IMR-90 (cell line): ENCODE measurements at regions not wholly inside any gene's neighbourhood (a gene's known extent, or its start where the extent isn't known, plus 50 kb on each side); places are given as distances from the start of the nearest gene placed in this dataset.

Source experiments
- ATAC-seq: fragments of 200-7000 bp; cut with Tn5 transposase; 2 replicates; pipeline ENCODE4 v1.9.1; 2020; ENCODE audit warnings: low read depth, mild to moderate bottlenecking, moderate library complexity
- BruUV-seq: library from RNA; stranded (reverse); fragments of 400-500 nt; replicated peaks from 2 replicates; lab custom pipeline; 2021; lab: Mats Ljungman, UMichigan
- CTCF ChIA-PET: fragments of 300-600 bp; formaldehyde crosslinking; extraction: SDS; loops from one replicate; lab custom pipeline; 2021; ENCODE audit warnings: antibody characterized with exemption; lab: Yijun Ruan, JAX
- POLR2A ChIA-PET: fragments of 300-600 bp; sonication (Branson Sonifier 250); formaldehyde crosslinking; loops from one replicate; lab custom pipeline; 2022; ENCODE audit warnings: antibody characterized with exemption; ENCODE audit not compliant: unreplicated experiment; lab: Charles Lee
- DNase-seq: peaks from one replicate; pipeline ENCODE4 v3.0.0; 2013
- H2AFZ ChIP-seq: replicated peaks from 2 replicates; pipeline ENCODE3; 2013; ENCODE audit warnings: low read length, mild to moderate bottlenecking; ENCODE audit not compliant: poor library complexity
- H2AK5ac ChIP-seq: 2 replicates; pipeline ENCODE4 v1.6.1; 2013; ENCODE audit warnings: low read depth, low read length, inconsistent platforms
- H2AK9ac ChIP-seq: replicated peaks from 2 replicates; pipeline ENCODE3; 2013; ENCODE audit warnings: mild to moderate bottlenecking, low read depth, low read length, moderate library complexity; ENCODE audit not compliant: poor library complexity
- H2BK120ac ChIP-seq: 2 replicates; pipeline ENCODE4 v1.6.1; 2013; ENCODE audit warnings: low read depth, low read length, inconsistent platforms
- H2BK15ac ChIP-seq: 3 replicates; pipeline ENCODE4 v1.6.1; 2013; ENCODE audit warnings: low read depth, low read length, inconsistent platforms
- H2BK20ac ChIP-seq: 2 replicates; pipeline ENCODE4 v1.6.1; 2013; ENCODE audit warnings: low read depth, mild to moderate bottlenecking, inconsistent platforms, low read length, moderate library complexity
- H2BK5ac ChIP-seq: 2 replicates; pipeline ENCODE4 v1.6.1; 2013; ENCODE audit warnings: mild to moderate bottlenecking, low read depth, low read length, inconsistent platforms; ENCODE audit not compliant: poor library complexity, severe bottlenecking
- H3K14ac ChIP-seq: replicated peaks from 2 replicates; pipeline ENCODE4 v1.6.1; 2013; ENCODE audit warnings: low read depth, low read length, inconsistent platforms
- H3K18ac ChIP-seq: 2 replicates; pipeline ENCODE4 v1.6.1; 2013; ENCODE audit warnings: low read depth, low read length, control low read depth
- H3K23ac ChIP-seq: 2 replicates; pipeline ENCODE4 v1.6.1; 2013; ENCODE audit warnings: low read depth, low read length, inconsistent platforms
- H3K27ac ChIP-seq: 2 replicates; pipeline ENCODE4 v1.5.1; 2013; ENCODE audit warnings: mild to moderate bottlenecking, control low read depth, low read length; ENCODE audit not compliant: insufficient read depth
- H3K27me3 ChIP-seq: 2 replicates; pipeline ENCODE4 v1.6.1; 2013; ENCODE audit warnings: low read length; ENCODE audit not compliant: control insufficient read depth, insufficient read depth
- H3K36me3 ChIP-seq: 2 replicates; pipeline ENCODE4 v1.6.1; 2013; ENCODE audit warnings: low read length, mixed read lengths; ENCODE audit not compliant: control insufficient read depth, insufficient read depth
- H3K4ac ChIP-seq: 2 replicates; pipeline ENCODE4 v1.6.1; 2013; ENCODE audit warnings: low read depth, low read length, inconsistent platforms
- H3K4me1 ChIP-seq: 2 replicates; pipeline ENCODE4 v1.6.1; 2013; ENCODE audit warnings: low read length, mixed read lengths; ENCODE audit not compliant: control insufficient read depth, insufficient read depth
- H3K4me2 ChIP-seq: 2 replicates; pipeline ENCODE4 v1.6.1; 2013; ENCODE audit warnings: low read depth, mild to moderate bottlenecking, control low read depth, low read length, moderate library complexity
- H3K4me3 ChIP-seq: 2 replicates; pipeline ENCODE4 v1.5.1; 2013; ENCODE audit warnings: low read depth, mild to moderate bottlenecking, control low read depth, low read length, moderate library complexity; ENCODE audit not compliant: insufficient read depth
- H3K56ac ChIP-seq: 2 replicates; pipeline ENCODE4 v1.6.1; 2013; ENCODE audit warnings: low read length, inconsistent platforms; ENCODE audit not compliant: insufficient read depth; ENCODE audit errors: extremely low read depth
- H3K79me1 ChIP-seq, 2 experiments: 2 replicates each; pipeline ENCODE4 v1.6.1; 2013; ENCODE audit warnings: low read length in 2 of 2, inconsistent platforms in 1 of 2, low read depth in 1 of 2
- H3K9ac ChIP-seq: 2 replicates; pipeline ENCODE4 v1.6.1; 2013; ENCODE audit warnings: low read depth, low read length, control low read depth
- H3K9me1 ChIP-seq: 2 replicates; pipeline ENCODE4 v1.6.1; 2013; ENCODE audit warnings: low read length, inconsistent platforms; ENCODE audit not compliant: insufficient read depth
- H3K9me3 ChIP-seq: 2 replicates; pipeline ENCODE4 v1.6.1; 2013; ENCODE audit warnings: low read length; ENCODE audit not compliant: control insufficient read depth, insufficient read depth
- H4K20me1 ChIP-seq: 2 replicates; pipeline ENCODE4 v1.6.1; 2013; ENCODE audit warnings: low read length, inconsistent platforms; ENCODE audit not compliant: insufficient read depth
- H4K5ac ChIP-seq: 2 replicates; pipeline ENCODE4 v1.6.1; 2013; ENCODE audit warnings: mild to moderate bottlenecking, low read depth, low read length, control low read depth
- H4K8ac ChIP-seq, 2 experiments: 2 replicates each; pipeline ENCODE4 v1.6.1; 2013; ENCODE audit warnings: low read depth in 2 of 2, low read length in 2 of 2, control low read depth in 1 of 2, inconsistent platforms in 1 of 2
- H4K91ac ChIP-seq: 2 replicates; pipeline ENCODE4 v1.6.1; 2013; ENCODE audit warnings: low read depth, low read length, inconsistent platforms; ENCODE audit not compliant: insufficient read depth
- BHLHE40 ChIP-seq: fragments of 150-350 bp; IDR thresholded peaks from 2 replicates; pipeline ENCODE4 v1.6.1; 2016; ENCODE audit warnings: mild to moderate bottlenecking, low read depth, low read length
- CHD1 ChIP-seq: IDR thresholded peaks from 2 replicates; pipeline ENCODE4 v1.6.1; 2012; ENCODE audit warnings: low read depth, low read length, improper control_type of control experiment
- ELK1 ChIP-seq: fragments of 150-350 bp; IDR thresholded peaks from 2 replicates; pipeline ENCODE4 v1.6.1; 2016; ENCODE audit warnings: low read depth, mild to moderate bottlenecking, low read length, moderate library complexity, borderline replicate concordance
- FOS ChIP-seq: fragments of 150-350 bp; IDR thresholded peaks from 2 replicates; pipeline ENCODE4 v1.6.1; 2016; ENCODE audit warnings: low read depth, low read length
- MAFK ChIP-seq: IDR thresholded peaks from 2 replicates; pipeline ENCODE4 v1.6.1; 2012; ENCODE audit warnings: low read depth, low read length, improper control_type of control experiment
- MAZ ChIP-seq: IDR thresholded peaks from 2 replicates; pipeline ENCODE4 v1.6.1; 2012; ENCODE audit warnings: low read depth, mild to moderate bottlenecking, low read length, improper control_type of control experiment, moderate library complexity, borderline replicate concordance
- MXI1 ChIP-seq: IDR thresholded peaks from 2 replicates; pipeline ENCODE4 v1.6.1; 2012; ENCODE audit warnings: low read depth, mild to moderate bottlenecking, low read length, moderate library complexity, borderline replicate concordance
- NFE2L2 ChIP-seq: fragments of 150-350 bp; IDR thresholded peaks from 2 replicates; pipeline ENCODE4 v1.6.1; 2016; ENCODE audit warnings: low read depth, mild to moderate bottlenecking, low read length
- POLR2A ChIP-seq: IDR thresholded peaks from 2 replicates; pipeline ENCODE4 v1.6.1; 2012; ENCODE audit warnings: mild to moderate bottlenecking, low read depth, low read length
- RAD21 ChIP-seq: IDR thresholded peaks from 2 replicates; pipeline ENCODE4 v1.6.1; 2012; ENCODE audit warnings: low read length, improper control_type of control experiment
- RCOR1 ChIP-seq: IDR thresholded peaks from 2 replicates; pipeline ENCODE4 v1.6.1; 2012; ENCODE audit warnings: mild to moderate bottlenecking, low read length, improper control_type of control experiment; ENCODE audit not compliant: insufficient replicate concordance
- RFX5 ChIP-seq: IDR thresholded peaks from 2 replicates; pipeline ENCODE4 v1.8.0; 2012; ENCODE audit warnings: low read depth, mild to moderate bottlenecking, low read length, moderate library complexity
- SMC3 ChIP-seq: fragments of 150-350 bp; IDR thresholded peaks from 2 replicates; pipeline ENCODE4 v1.6.1; 2016; ENCODE audit warnings: low read depth, mild to moderate bottlenecking, antibody characterized with exemption, low read length, moderate library complexity
- USF2 ChIP-seq: fragments of 150-350 bp; IDR thresholded peaks from 2 replicates; pipeline ENCODE4 v1.6.1; 2017; ENCODE audit warnings: mild to moderate bottlenecking, antibody characterized with exemption, low read length, low read depth
- WGBS, 2 experiments: methylation state at CpG; one replicate each; pipeline versions ENCODE4 v1.1.5 to v1.1.7; 2013; ENCODE audit warnings: missing lambda C conversion rate in 2 of 2; ENCODE audit not compliant: insufficient read length in 1 of 2; ENCODE audit errors: extremely low coverage in 2 of 2; 5-methylcytosine and 5-hydroxymethylcytosine counted together
- dilution Hi-C: fragments of 300-500 bp; cut with HindIII; formaldehyde crosslinking; loops from one replicate; pipeline ENCODE4 v1.14.3; 2018; ENCODE audit warnings: low sequenced_read_pairs; ENCODE audit not compliant: unreplicated experiment
- in situ Hi-C: fragments of 300-500 bp; cut with MboI; formaldehyde crosslinking; loops from 3 replicates; pipeline ENCODE4 v1.14.3; 2019; ENCODE audit warnings: low sequenced_read_pairs, inconsistent platforms, mixed read lengths
- intact Hi-C: fragments of 100-400 bp; cut with micrococcal nuclease; formaldehyde crosslinking; loops from 2 replicates; pipeline ENCODE4 v1.10.0; 2022
- TF ChIP-seq, protein P1 (sequence below): conservative IDR thresholded peaks from 2 replicates; pipeline ENCODE4 v1.5.1; 2012; ENCODE audit warnings: mild to moderate bottlenecking, low read depth, low read length, improper control_type of control experiment

DNA sequence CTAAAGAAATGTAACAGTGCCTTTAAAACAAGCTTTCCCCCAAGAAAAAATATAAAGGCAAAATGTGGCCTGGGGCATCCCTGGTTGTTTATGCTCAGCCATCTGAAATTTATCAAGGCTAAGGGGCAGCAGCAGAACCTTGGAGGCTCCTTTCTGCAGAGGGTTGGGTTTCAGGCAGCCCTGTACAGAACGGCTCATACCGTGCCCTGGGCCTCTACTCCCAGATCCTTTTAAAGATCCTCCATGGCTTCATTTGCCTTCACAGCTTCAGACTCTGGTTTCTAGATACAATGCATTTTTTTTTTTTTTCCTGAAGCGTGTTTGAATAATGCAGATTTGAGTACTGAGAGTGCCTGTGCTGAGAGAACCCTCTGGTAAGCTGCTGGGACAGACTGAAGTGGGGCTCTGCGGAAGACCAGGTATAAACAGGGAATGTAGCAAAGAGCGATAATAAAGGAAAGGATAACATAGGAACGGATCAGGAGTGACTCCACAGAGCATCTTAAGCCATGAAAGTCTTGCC is 172.7 kb downstream of the DIRAS2 start:
- dilution Hi-C loops = no loop called here
- H3K36me3 ChIP-seq = no peaks in the 10 kb centered on the region
- in situ Hi-C loops = no loop called here
- BruUV-seq = no TSS peak
- no peak overlapping the region for H3K14ac ChIP-seq
- H2BK5ac ChIP-seq = no peak overlapping the region
- ChIA-PET CTCF (interaction anchor here (0.6 kb wide), 1 partner anchor 34 kb away, joined by 3 read pairs; no protein-coding TSS in a partner anchor), POLR2A (interaction anchor here (0.6 kb wide), 1 partner anchor 32 kb away, joined by 4 read pairs; no protein-coding TSS in a partner anchor)
- no peak overlapping the region for H4K8ac ChIP-seq
- no peaks in the 10 kb centered on the region for H3K9me1 ChIP-seq
- intact Hi-C loops = no loop called here
- no peak overlapping the region for H2AFZ ChIP-seq
- no peak overlapping the region for H2AK9ac ChIP-seq
- H3K27ac ChIP-seq = no peak overlapping the region
- no peak for DNase-seq
- H3K18ac ChIP-seq = no peak overlapping the region
- no peaks in the 10 kb centered on the region for H3K79me1 ChIP-seq
- H3K27me3 ChIP-seq = no peaks in the 10 kb centered on the region
- H3K4me1 ChIP-seq = no peaks in the 10 kb centered on the region
- no peak overlapping the region for H4K5ac ChIP-seq
- no CpG with 5 or more reads among the region's 6 CpGs for WGBS, 2 experiments
- no peak for ATAC-seq
- no peak overlapping the region for H4K91ac ChIP-seq
- H3K4ac ChIP-seq = no peak overlapping the region
- H3K4me2 ChIP-seq = no peak overlapping the region
- H2BK15ac ChIP-seq = no peak overlapping the region
- no peak overlapping the region for H3K23ac ChIP-seq
- TF ChIP-seq POLR2A (no peak), USF2 (no peak), MAFK (no peak), RAD21 (no peak), FOS (no peak), RFX5 (no peak), RCOR1 (no peak), CHD1 (no peak), MAZ (no peak), BHLHE40 (no peak), NFE2L2 (no peak), MXI1 (no peak), ELK1 (no peak), SMC3 (no peak)
- TF ChIP-seq, protein P1, sequence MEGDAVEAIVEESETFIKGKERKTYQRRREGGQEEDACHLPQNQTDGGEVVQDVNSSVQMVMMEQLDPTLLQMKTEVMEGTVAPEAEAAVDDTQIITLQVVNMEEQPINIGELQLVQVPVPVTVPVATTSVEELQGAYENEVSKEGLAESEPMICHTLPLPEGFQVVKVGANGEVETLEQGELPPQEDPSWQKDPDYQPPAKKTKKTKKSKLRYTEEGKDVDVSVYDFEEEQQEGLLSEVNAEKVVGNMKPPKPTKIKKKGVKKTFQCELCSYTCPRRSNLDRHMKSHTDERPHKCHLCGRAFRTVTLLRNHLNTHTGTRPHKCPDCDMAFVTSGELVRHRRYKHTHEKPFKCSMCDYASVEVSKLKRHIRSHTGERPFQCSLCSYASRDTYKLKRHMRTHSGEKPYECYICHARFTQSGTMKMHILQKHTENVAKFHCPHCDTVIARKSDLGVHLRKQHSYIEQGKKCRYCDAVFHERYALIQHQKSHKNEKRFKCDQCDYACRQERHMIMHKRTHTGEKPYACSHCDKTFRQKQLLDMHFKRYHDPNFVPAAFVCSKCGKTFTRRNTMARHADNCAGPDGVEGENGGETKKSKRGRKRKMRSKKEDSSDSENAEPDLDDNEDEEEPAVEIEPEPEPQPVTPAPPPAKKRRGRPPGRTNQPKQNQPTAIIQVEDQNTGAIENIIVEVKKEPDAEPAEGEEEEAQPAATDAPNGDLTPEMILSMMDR = no peak
- no peak overlapping the region for H2BK20ac ChIP-seq
- no peak overlapping the region for H2AK5ac ChIP-seq
- no peak overlapping the region for H3K4me3 ChIP-seq
- H3K9me3 ChIP-seq = no peaks in the 10 kb centered on the region
- H4K20me1 ChIP-seq = no peaks in the 10 kb centered on the region
- H3K56ac ChIP-seq = no peak overlapping the region
- H2BK120ac ChIP-seq = no peak overlapping the region
- H3K9ac ChIP-seq = no peak overlapping the region
